ENCODE measurements at regions not wholly inside any gene's neighbourhood (a gene's known extent, or its start where the extent isn't known, plus 50 kb on each side); places are given as distances from the start of the nearest gene placed in this dataset.

DNA sequence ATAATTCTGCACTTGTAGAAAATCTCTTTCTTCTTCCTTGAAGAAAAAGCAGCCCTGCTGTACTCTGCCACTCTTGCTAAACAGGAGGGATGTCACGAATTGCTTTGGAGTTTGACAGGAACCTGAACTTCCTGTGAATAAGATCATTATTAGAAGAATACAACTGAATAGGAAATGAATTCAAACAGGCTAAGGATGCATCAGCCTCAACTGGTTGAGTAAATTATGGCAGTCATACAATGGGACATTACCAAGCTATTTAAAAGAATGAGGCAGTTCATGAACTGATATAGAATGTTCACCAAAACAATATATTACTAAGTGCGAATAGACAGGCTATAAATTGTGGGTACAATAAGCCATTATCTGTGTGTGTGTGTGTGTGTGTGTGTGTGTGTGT lies 97.1 kb upstream of the DOCK1 start:
- Mint-ChIP-seq H3K4me1 (ENCODE audit: low read depth) (no peaks in the 10 kb centered on the region), H3K9me3 (peaks cover 12% of the 10 kb centered on the region), H3K27me3 (ENCODE audit: low read depth) (no peaks in the 10 kb centered on the region), H3K36me3 (ENCODE audit: insufficient read depth) (no peaks in the 10 kb centered on the region), H3K4me3 (no peak overlapping the region)
- ATAC-seq (no peak), DNase-seq (no peak)

- ATAC-seq (no peak), DNase-seq (no peak)
- Mint-ChIP-seq H3K4me1 (ENCODE audit: low read depth) (no peaks in the 10 kb centered on the region), H3K36me3 (ENCODE audit: insufficient read depth) (no peaks in the 10 kb centered on the region), H3K4me3 (no peak overlapping the region), H3K27me3 (ENCODE audit: low read depth) (no peaks in the 10 kb centered on the region), H3K9me3 (peaks cover 16% of the 10 kb centered on the region)
These were observed 91.8 kb upstream of the DOCK1 start for GRCh38 chr10:126813432-126813831.

DNA sequence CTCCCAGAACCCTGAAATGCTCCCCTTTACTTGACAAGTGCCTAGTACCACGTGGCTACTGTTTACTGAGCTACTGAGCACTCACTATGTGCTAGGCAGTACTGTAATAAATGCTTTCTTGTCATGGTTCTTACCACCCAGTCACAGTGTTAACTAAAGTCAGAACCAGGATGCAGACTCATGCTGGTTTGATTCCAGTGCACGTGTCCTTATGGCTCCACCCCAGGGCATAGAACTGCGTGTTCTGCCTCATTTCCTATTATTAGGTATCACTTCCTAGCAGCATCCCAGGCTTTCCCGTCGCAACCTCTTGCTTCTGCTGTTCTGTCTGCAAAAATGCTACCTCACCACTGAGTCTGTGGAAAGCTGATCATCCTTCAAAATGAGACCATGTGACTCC lies 71.7 kb upstream of the DOCK1 start:
- Mint-ChIP-seq H3K4me1 (ENCODE audit: low read depth) (no peaks in the 10 kb centered on the region), H3K4me3 (no peak overlapping the region), H3K9me3 (peaks cover 10% of the 10 kb centered on the region), H3K36me3 (ENCODE audit: insufficient read depth) (no peaks in the 10 kb centered on the region), H3K27me3 (ENCODE audit: low read depth) (no peaks in the 10 kb centered on the region)
- ATAC-seq (no peak), DNase-seq (no peak)

- no peaks in the 10 kb centered on the region for H3K27me3 Mint-ChIP-seq (ENCODE audit: low read depth)
- H3K4me1 Mint-ChIP-seq (ENCODE audit: low read depth), result no peaks in the 10 kb centered on the region
- no peak overlapping the region for H3K4me3 Mint-ChIP-seq
- DNase-seq (no peak), ATAC-seq (no peak)
- no peaks in the 10 kb centered on the region for H3K36me3 Mint-ChIP-seq (ENCODE audit: insufficient read depth)
- H3K9me3 Mint-ChIP-seq, result no peaks in the 10 kb centered on the region
These were observed 69.2 kb upstream of the DOCK1 start for GRCh38 chr10:126836009-126836408.

- ATAC-seq (no peak), DNase-seq (no peak)
- Mint-ChIP-seq H3K9me3 (no peaks in the 10 kb centered on the region), H3K4me3 (no peak overlapping the region), H3K27me3 (ENCODE audit: low read depth) (no peaks in the 10 kb centered on the region), H3K36me3 (ENCODE audit: insufficient read depth) (no peaks in the 10 kb centered on the region), H3K4me1 (ENCODE audit: low read depth) (no peaks in the 10 kb centered on the region)
These were observed 66.9 kb upstream of the DOCK1 start for GRCh38 chr10:126838316-126838715.

DNA sequence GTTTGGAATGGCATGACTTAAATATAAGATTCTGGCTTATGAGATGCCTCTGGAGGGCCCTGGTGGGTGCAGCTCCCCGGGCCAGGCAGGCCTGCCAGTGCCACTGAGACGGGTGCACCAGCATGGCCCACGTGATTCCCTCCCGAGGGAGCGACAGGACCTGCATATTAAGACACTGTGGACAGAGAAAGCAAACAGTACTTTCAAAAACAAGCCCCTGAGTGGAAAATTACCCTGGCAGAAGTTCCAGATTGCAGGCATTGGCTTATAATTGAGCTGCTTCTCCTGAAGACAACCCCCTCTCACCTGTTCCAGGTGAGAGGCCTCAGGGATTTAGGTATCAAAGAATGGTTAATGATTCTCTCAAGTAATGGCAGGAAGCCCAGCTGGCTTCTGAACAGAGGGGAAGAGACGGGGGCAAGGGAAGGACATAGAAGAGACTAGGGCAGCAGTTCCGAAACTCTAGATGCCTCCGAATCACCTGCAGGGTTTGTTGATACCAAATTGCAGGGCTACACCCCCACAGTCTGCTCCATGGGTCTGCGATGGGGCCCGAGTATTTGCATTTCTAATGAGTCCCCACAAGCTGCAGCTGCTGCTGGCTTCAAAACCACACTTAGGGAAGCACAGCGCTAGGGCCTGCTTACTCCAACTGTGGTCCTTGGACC lies 66.0 kb upstream of the DOCK1 start:
- no peak overlapping the region for H3K4me3 Mint-ChIP-seq
- H3K36me3 Mint-ChIP-seq (ENCODE audit: insufficient read depth), result no peaks in the 10 kb centered on the region
- H3K9me3 Mint-ChIP-seq, result no peaks in the 10 kb centered on the region
- H3K4me1 Mint-ChIP-seq (ENCODE audit: low read depth), result no peaks in the 10 kb centered on the region
- ATAC-seq (no peak), DNase-seq (no peak)
- no peaks in the 10 kb centered on the region for H3K27me3 Mint-ChIP-seq (ENCODE audit: low read depth)

- no peaks in the 10 kb centered on the region for H3K36me3 Mint-ChIP-seq (ENCODE audit: insufficient read depth)
These were observed 64.6 kb upstream of the DOCK1 start for GRCh38 chr10:126840576-126841135.

DNA sequence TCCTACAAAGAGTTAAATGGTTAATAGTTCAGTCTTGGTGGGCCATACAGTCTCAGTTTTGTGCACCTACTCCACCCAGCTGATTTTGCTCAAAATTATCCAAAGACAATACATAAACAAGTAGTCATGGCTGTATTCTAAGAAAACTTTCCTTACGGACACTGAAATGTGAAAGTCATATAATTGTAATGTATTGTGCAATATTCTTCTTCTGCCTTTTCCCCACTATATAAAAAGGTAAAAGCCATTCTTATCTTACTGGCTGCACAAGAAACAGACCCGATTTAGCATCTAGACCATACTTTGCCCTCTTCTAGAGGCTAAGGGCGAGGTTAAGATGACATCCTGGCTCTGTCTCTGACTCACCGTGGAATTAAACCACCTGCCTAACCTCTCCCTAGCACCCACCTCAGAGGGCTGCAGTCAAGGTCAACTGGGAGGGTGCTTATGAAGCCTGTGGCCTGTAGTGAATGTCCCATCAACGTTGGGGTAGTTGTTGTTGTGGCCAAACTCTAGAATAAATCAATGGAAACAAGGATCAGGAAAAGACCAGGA lies 63.8 kb upstream of the DOCK1 start:
- Mint-ChIP-seq H3K27me3 (ENCODE audit: low read depth) (no peaks in the 10 kb centered on the region), H3K4me3 (no peak overlapping the region), H3K4me1 (ENCODE audit: low read depth) (no peaks in the 10 kb centered on the region), H3K36me3 (ENCODE audit: insufficient read depth) (no peaks in the 10 kb centered on the region), H3K9me3 (no peaks in the 10 kb centered on the region)
- ATAC-seq (no peak), DNase-seq (no peak)

More at GRCh38 chr10:126840576-126841135, 64.6 kb upstream of the DOCK1 start:
- H3K4me3 Mint-ChIP-seq, result no peak overlapping the region
- H3K4me1 Mint-ChIP-seq (ENCODE audit: low read depth), result no peaks in the 10 kb centered on the region
- no peak for DNase-seq
- H3K9me3 Mint-ChIP-seq, result no peaks in the 10 kb centered on the region
- no peak for ATAC-seq
- H3K27me3 Mint-ChIP-seq (ENCODE audit: low read depth), result no peaks in the 10 kb centered on the region

DNA sequence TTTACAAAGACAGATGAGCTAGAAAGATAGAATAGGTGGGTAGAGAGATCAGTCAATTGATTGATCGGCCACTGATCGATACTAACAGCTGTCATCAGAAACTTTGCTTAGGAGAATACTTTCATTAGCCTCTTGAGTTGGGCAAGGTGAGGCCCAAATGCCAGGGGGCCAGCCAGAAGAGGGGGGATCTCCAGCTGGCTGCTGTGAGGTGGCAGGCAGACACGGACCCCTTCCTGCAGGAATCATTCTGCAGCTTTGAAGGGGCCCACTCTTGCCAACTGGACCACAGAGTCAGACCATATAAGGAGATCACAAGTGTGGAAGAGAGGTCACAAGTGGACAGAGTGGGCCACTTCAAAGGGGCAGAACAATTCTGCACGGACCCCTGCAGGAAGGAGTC lies 62.9 kb upstream of the DOCK1 start:
- Mint-ChIP-seq H3K9me3 (no peaks in the 10 kb centered on the region), H3K4me3 (no peak overlapping the region), H3K36me3 (ENCODE audit: insufficient read depth) (no peaks in the 10 kb centered on the region), H3K27me3 (ENCODE audit: low read depth) (peaks cover 2% of the 10 kb centered on the region), H3K4me1 (ENCODE audit: low read depth) (no peaks in the 10 kb centered on the region)
- no peak for DNase-seq
- no peak for ATAC-seq

DNA sequence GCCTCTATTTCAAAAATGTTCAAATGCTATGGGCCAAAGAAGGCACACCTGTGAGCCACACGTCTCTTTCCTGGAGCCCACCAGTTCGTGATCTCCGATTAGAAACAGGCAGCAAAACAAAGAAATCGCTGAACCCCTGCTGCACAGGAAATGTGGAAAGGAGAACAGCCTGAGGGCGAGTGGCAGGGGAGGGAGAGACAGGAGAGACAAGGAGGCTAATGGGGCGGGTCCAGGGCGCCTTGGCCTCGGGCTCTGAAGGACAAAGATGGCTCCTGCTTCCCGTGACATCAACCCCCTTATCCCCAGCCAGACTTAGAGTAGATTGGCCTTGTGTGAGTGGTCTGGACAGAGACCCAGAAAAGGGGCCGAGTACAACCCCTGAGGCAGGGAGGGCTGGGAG lies 62.4 kb upstream of the DOCK1 start:
- no peaks in the 10 kb centered on the region for H3K4me1 Mint-ChIP-seq (ENCODE audit: low read depth)

GRCh38 chr10:126843299-126843934 lies 61.8 kb upstream of the DOCK1 start:
- Mint-ChIP-seq H3K4me1 (ENCODE audit: low read depth) (no peaks in the 10 kb centered on the region), H3K4me3 (no peak overlapping the region), H3K27me3 (ENCODE audit: low read depth) (peaks cover 2% of the 10 kb centered on the region), H3K36me3 (ENCODE audit: insufficient read depth) (no peaks in the 10 kb centered on the region), H3K9me3 (no peaks in the 10 kb centered on the region)
- no peak for ATAC-seq
- DNase-seq, result no peak

More for the DNA sequence above, 62.4 kb upstream of the DOCK1 start:
- no peak for ATAC-seq
- peaks cover 2% of the 10 kb centered on the region for H3K27me3 Mint-ChIP-seq (ENCODE audit: low read depth)
- no peaks in the 10 kb centered on the region for H3K9me3 Mint-ChIP-seq
- no peak overlapping the region for H3K4me3 Mint-ChIP-seq
- DNase-seq, result no peak
- H3K36me3 Mint-ChIP-seq (ENCODE audit: insufficient read depth), result no peaks in the 10 kb centered on the region

DNA sequence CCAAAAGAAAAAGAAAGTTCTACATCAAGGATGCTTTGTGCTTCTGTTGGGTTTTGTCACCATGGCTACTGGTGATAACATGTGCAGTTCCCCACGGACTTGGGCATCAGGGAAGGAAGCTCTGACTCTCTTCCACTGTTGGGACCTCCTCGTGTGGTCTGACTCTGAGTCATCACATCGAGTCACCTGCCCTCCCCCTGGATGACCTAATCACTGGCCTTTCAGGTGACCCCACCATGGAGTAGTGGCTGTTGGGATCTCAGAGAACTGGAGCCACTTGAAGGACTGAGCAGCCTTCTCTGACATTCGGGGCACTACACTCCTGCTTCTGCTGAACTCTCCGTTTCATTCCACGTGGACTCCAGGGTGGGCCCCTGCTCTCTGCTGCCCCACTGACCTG lies 60.8 kb upstream of the DOCK1 start:
- DNase-seq (no peak), ATAC-seq (no peak)
- H3K27me3 Mint-ChIP-seq (ENCODE audit: low read depth), result peaks cover 2% of the 10 kb centered on the region
- no peaks in the 10 kb centered on the region for H3K4me1 Mint-ChIP-seq (ENCODE audit: low read depth)
- no peak overlapping the region for H3K4me3 Mint-ChIP-seq
- no peaks in the 10 kb centered on the region for H3K9me3 Mint-ChIP-seq
- H3K36me3 Mint-ChIP-seq (ENCODE audit: insufficient read depth), result no peaks in the 10 kb centered on the region

DNA sequence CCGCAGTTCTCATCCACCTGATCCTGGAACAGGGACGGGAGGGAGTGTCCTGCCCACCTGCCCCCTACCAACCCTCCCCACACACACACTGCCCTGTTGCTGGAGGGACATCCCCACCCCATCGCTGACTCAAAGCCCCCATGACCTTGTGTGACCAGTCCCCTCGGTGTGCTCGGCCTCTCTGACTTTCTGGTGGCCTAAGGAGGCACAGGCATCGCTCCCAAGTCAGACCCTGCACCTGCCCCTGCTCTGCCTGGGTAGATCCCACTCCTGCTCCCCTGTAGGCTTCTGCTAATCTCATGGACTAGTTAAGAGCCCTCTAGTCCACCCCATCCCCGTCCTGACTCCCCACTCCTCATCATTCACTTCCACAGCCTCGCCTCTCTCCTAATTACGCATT lies 58.8 kb upstream of the DOCK1 start:
- no peak overlapping the region for H3K4me3 Mint-ChIP-seq
- H3K4me1 Mint-ChIP-seq (ENCODE audit: low read depth), result no peaks in the 10 kb centered on the region
- DNase-seq (no peak), ATAC-seq (no peak)
- H3K9me3 Mint-ChIP-seq, result no peaks in the 10 kb centered on the region
- H3K36me3 Mint-ChIP-seq (ENCODE audit: insufficient read depth), result no peaks in the 10 kb centered on the region
- peaks cover 2% of the 10 kb centered on the region for H3K27me3 Mint-ChIP-seq (ENCODE audit: low read depth)

DNA sequence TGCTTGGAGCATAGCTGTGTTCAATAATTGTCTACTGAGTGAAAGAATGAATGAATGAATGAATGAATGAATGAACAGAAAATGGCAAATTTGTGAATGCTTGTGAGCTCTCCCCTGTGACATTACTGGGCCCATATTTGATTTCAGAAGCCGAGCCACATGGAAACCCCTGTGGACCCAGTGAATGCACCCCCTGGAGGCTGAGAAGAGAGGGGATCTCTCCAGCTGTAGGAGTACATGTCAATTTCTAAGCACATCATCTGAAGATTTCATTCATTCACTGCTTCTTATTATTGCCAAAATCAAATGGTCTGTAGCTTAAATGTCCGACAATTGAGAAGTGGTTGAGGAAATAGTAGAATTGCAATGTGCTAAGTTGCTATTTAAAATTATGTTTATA lies 58.3 kb upstream of the DOCK1 start:
- Mint-ChIP-seq H3K9me3 (no peaks in the 10 kb centered on the region), H3K4me1 (ENCODE audit: low read depth) (no peaks in the 10 kb centered on the region), H3K27me3 (ENCODE audit: low read depth) (peaks cover 2% of the 10 kb centered on the region), H3K36me3 (ENCODE audit: insufficient read depth) (no peaks in the 10 kb centered on the region), H3K4me3 (no peak overlapping the region)
- DNase-seq (no peak), ATAC-seq (no peak)

GRCh38 chr10:126847666-126848065 lies 57.6 kb upstream of the DOCK1 start:
- no peaks in the 10 kb centered on the region for H3K9me3 Mint-ChIP-seq
- no peaks in the 10 kb centered on the region for H3K4me1 Mint-ChIP-seq (ENCODE audit: low read depth)
- H3K27me3 Mint-ChIP-seq (ENCODE audit: low read depth), result peaks cover 2% of the 10 kb centered on the region
- ATAC-seq (no peak), DNase-seq (no peak)
- no peak overlapping the region for H3K4me3 Mint-ChIP-seq
- no peaks in the 10 kb centered on the region for H3K36me3 Mint-ChIP-seq (ENCODE audit: insufficient read depth)
